Parathyroid adenoma (tissue), 2 donors: ENCODE measurements at regions not wholly inside any gene's neighbourhood (a gene's known extent, or its start where the extent isn't known, plus 50 kb on each side); places are given as distances from the start of the nearest gene placed in this dataset.

ENCODE experiments used
- H2AFZ ChIP-seq: fragments of 300-600 bp; sonication (generic); one replicate; pipeline ENCODE4 v1.7.0; 2017; ENCODE audit warnings: antibody characterized with exemption, mild to moderate bottlenecking
- H3K27ac ChIP-seq: fragments of 300-600 bp; sonication (generic); one replicate; pipeline ENCODE4 v1.7.0; 2017
- H3K27me3 ChIP-seq: fragments of 300-600 bp; sonication (generic); one replicate; pipeline ENCODE4 v1.7.0; 2017; ENCODE audit warnings: low read length; ENCODE audit not compliant: control insufficient read depth, insufficient read depth
- H3K36me3 ChIP-seq: fragments of 300-600 bp; sonication (generic); one replicate; pipeline ENCODE4 v1.7.0; 2017; ENCODE audit warnings: low read length; ENCODE audit not compliant: control insufficient read depth, insufficient read depth
- H3K4me1 ChIP-seq: fragments of 300-600 bp; sonication (generic); one replicate; pipeline ENCODE4 v1.7.0; 2017; ENCODE audit warnings: control low read depth
- H3K4me2 ChIP-seq: fragments of 300-600 bp; sonication (generic); one replicate; pipeline ENCODE4 v1.7.0; 2017; ENCODE audit warnings: low read length
- H3K4me3 ChIP-seq: fragments of 300-600 bp; sonication (generic); one replicate; pipeline ENCODE4 v1.7.0; 2017; ENCODE audit warnings: low read depth, low read length
- H3K79me2 ChIP-seq: fragments of 300-600 bp; sonication (generic); one replicate; pipeline ENCODE4 v1.7.0; 2017; ENCODE audit warnings: control low read depth
- H3K9ac ChIP-seq: fragments of 300-600 bp; sonication (generic); one replicate; pipeline ENCODE4 v1.7.0; 2017; ENCODE audit warnings: mild to moderate bottlenecking
- H3K9me3 ChIP-seq: fragments of 300-600 bp; sonication (generic); one replicate; pipeline ENCODE4 v1.7.0; 2017; ENCODE audit warnings: low read length; ENCODE audit not compliant: control insufficient read depth
- TF ChIP-seq, protein P1 (sequence below): fragments of 300-600 bp; sonication (generic); IDR thresholded peaks from one replicate; pipeline ENCODE4 v1.7.0; 2017; ENCODE audit warnings: antibody characterized with exemption, mild to moderate bottlenecking
- donor health status: primary hyperparathyroidism.

GRCh38 chr2:5980450-5981190 lies 288.4 kb downstream of the SOX11 start:
- Histone ChIP-seq H3K4me3 (no peak overlapping the region), H3K79me2 (no peaks in the 10 kb centered on the region), H3K4me2 (no peak overlapping the region), H3K27ac (no peak overlapping the region), H3K27me3 (peaks cover 2% of the 10 kb centered on the region), H3K9ac (no peak overlapping the region), H3K4me1 (no peaks in the 10 kb centered on the region), H2AFZ (no peak overlapping the region), H3K36me3 (no peaks in the 10 kb centered on the region), H3K9me3 (no peaks in the 10 kb centered on the region)
- TF ChIP-seq, protein P1, sequence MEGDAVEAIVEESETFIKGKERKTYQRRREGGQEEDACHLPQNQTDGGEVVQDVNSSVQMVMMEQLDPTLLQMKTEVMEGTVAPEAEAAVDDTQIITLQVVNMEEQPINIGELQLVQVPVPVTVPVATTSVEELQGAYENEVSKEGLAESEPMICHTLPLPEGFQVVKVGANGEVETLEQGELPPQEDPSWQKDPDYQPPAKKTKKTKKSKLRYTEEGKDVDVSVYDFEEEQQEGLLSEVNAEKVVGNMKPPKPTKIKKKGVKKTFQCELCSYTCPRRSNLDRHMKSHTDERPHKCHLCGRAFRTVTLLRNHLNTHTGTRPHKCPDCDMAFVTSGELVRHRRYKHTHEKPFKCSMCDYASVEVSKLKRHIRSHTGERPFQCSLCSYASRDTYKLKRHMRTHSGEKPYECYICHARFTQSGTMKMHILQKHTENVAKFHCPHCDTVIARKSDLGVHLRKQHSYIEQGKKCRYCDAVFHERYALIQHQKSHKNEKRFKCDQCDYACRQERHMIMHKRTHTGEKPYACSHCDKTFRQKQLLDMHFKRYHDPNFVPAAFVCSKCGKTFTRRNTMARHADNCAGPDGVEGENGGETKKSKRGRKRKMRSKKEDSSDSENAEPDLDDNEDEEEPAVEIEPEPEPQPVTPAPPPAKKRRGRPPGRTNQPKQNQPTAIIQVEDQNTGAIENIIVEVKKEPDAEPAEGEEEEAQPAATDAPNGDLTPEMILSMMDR, result no peak

GRCh38 chr2:5982193-5982902 lies 290.2 kb downstream of the SOX11 start:
- Histone ChIP-seq H3K4me1 (no peaks in the 10 kb centered on the region), H3K79me2 (no peaks in the 10 kb centered on the region), H3K4me2 (no peak overlapping the region), H3K4me3 (no peak overlapping the region), H2AFZ (no peak overlapping the region), H3K36me3 (no peaks in the 10 kb centered on the region), H3K27ac (no peak overlapping the region), H3K27me3 (peaks cover 2% of the 10 kb centered on the region), H3K9ac (no peak overlapping the region), H3K9me3 (no peaks in the 10 kb centered on the region)
- TF ChIP-seq, protein P1, result no peak

DNA sequence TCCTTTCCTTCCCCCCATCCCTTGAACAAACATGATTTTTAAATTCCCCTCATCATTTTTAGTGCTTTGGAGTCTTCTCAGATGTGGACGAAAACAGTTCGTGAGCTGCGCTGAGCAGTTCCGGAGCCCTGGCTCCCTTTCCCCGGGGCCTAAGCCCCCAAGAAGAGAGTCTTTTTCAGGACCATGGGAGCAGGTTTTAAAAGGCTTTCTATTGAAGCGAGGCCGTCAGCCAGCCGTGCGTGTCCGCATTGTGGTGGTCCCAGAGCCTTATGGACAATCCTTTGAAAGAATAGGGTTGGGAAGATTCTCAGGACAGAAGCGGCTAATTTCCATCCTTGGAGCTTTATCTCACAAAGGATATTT lies 290.7 kb downstream of the SOX11 start:
- H3K9me3 ChIP-seq, result no peaks in the 10 kb centered on the region
- TF ChIP-seq, protein P1, result no peak
- no peaks in the 10 kb centered on the region for H3K4me1 ChIP-seq
- H3K27me3 ChIP-seq, result peaks cover 2% of the 10 kb centered on the region
- H2AFZ ChIP-seq, result no peak overlapping the region
- no peak overlapping the region for H3K9ac ChIP-seq
- H3K4me3 ChIP-seq, result no peak overlapping the region
- no peak overlapping the region for H3K27ac ChIP-seq
- no peaks in the 10 kb centered on the region for H3K36me3 ChIP-seq
- no peaks in the 10 kb centered on the region for H3K79me2 ChIP-seq
- H3K4me2 ChIP-seq, result no peak overlapping the region

- Histone ChIP-seq H3K4me2 (no peak overlapping the region), H3K4me3 (no peak overlapping the region), H3K4me1 (no peaks in the 10 kb centered on the region), H3K27me3 (peaks cover 2% of the 10 kb centered on the region), H2AFZ (no peak overlapping the region), H3K9me3 (no peaks in the 10 kb centered on the region), H3K27ac (no peak overlapping the region), H3K9ac (no peak overlapping the region), H3K79me2 (no peaks in the 10 kb centered on the region), H3K36me3 (no peaks in the 10 kb centered on the region)
- TF ChIP-seq, protein P1, result no peak
These were observed 291.5 kb downstream of the SOX11 start for GRCh38 chr2:5983511-5984272.
